LHCN-M2 (cell line): ENCODE measurements at regions not wholly inside any gene's neighbourhood (a gene's known extent, or its start where the extent isn't known, plus 50 kb on each side); places are given as distances from the start of the nearest gene placed in this dataset.
A peak's percentile ranks its signal among the peaks of the same experiment; 100 is the strongest.

Source experiments
- DNase-seq: peaks from one replicate; pipeline ENCODE4 v3.0.0-alpha.2; 2012; ENCODE audit warnings: low read depth

DNA sequence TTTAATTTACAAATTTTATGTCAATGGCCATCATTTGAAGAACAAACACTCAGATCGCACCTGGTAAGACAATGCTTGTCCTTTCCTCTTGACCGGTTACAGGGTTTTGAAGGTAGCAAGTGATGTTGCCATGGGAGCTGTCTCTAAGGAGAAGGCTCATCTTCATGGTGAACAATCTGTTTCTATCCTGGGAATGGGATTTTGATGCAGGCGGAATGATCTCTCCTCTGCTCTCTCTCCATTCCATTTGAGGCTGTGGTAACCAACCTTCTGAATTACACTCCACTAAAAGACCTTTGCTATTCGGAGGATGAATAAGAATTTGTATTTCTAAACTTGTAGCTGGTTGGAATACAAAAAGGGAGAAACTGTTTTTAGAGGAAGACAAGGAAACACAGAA, 57.9 kb upstream of the SLC5A9 start:
- DNase-seq = no peak

DNA sequence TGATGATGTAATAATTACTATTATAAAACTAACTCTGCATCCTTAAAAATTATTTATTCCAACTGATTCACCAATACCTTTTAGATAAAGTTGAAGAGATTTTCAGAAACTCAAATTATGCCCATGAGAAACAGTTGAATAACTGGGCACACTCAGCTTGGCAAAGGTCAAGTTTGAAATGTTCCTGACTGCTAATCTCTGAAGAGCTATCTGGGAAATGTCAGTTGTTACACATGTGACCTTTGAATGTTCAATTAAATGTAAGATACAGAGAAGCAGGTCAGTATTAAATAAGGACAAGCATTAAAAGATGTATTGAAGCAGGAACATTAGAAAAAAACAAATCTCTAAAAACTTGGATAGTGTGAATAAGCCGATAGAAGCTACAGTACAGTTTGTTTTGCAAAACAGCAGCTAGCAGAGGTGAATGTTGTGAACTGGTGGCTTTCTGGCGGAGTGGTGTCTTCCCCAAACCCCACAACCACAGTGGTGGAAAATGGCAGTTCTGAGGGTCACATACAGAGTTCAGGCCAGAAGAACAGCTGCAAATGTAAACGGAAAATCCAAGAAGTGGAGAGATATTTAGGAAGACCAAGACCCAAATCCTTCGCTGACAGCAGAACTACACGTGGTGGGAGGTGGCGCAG, 61.9 kb upstream of the SLC5A9 start:
- DNase-seq = no peak

DNA sequence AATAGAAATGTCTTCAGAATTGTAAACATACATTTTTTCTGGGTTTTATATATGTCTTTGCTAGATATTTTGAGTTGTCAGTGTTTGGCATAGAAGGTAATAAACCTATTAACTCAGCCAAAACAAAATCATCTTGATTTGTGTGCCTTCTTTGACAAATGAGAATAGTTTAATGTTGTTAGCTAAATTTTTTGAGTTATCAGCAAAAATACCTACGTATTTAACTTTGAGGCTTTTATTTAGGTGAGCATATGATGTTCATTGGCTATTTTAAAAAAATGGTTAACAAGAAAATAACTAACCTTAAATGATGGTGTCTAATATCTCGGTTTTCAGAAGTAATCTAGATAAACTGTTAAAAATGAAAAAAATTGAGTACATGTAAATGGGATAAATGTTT, 83.2 kb upstream of the SLC5A9 start:
- no peak for DNase-seq

DNA sequence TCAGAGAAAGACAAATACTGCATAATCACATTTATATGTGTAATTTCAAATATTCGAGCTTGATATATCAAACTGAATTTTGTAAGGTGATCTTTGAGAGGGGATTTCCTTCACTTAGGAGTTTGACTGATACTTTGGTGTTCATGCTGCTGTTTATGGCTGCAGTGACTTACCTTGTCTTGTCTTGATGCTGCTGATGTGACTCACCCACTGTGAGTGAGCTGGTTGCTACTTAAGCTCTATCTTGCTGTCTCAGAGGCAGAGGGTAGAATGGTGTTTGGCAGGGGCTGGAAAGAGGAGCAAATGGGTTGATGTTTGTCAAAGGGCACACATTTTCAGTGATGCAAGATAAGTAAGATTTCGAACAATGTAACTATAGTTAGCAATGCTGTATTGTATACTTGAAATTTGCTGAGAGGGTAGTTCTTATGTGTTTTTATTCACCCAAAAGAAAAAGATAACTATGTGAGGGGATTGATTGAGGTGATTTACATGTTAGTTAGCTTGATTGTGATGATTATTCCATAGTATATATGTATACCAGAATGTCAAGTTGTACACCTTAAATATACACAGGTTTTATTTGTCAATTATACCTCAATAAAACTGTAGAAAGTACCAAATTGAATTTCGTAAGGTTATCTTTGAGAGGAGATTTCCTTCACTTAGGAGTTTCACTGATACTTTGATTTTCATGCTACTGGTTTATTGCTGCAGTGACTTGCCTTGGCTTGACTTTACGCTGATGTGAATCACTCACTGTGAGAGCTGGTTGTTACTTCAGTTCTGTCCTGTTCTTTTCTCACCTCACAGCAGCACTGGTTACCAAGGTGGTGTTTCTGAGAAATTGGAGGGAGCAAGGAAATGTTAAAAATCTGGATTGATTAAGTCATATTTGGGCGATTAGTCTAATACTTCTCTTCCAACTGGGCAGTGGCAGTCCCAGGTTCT, 94.5 kb upstream of the SLC5A9 start:
- DNase-seq = no peak

DNA sequence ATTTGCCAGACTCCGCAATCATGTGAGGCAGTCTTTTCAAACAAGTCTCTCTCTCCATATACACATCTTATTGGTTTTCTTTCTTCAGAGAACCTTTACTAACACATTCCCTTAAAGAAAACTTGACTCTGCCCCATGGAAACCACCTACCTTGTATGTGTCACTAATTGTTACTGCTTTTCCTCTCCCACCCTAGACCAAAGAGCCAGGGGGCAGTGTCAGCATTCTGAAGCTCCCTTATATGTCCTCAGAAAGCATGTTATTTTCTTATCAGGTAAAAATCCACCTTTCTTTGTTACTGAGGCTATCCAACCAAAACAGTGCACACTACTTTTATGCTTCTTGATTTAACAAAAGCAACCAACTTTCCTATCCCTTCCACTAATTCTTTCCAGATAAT, 98.9 kb upstream of the SLC5A9 start:
- DNase-seq = no peak

DNA sequence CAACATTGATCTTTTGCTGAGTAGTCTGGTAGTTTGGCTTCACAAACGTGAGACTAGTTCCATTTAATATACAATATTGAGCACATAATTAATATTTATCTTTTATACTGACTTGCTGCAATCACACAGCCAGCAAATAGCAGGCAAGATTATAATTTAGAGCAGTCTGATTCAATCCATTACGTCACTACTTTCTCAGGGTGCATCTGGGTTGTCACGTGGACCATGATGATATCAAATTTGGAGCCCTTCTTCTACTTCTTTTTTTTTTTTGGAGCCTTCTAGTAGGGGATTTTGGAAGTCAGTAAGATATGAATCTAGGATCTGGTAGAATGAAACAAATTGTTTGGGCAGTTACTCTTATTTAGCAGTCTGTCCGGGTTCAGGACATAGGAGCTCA, 100.6 kb upstream of the SLC5A9 start:
- DNase-seq = no peak

DNA sequence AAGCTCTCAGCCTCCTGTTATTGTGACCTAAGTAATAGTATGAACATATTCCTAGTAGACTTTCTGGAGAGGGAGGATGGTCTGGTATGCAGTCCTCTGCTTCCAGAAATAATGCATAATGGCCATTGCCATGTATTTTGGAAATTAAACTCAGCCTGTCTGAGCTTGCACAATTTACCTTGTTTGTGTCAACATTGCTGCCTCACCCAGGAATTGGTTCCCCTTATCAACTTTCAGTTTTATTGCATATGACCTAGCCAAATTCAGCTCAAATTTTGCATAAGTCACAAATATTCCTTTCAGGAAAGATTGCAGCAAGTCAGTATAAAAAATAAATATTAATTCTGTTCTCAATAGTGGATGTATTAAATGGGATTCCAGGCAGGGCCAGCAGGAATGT, 101.9 kb upstream of the SLC5A9 start:
- DNase-seq = no peak

DNA sequence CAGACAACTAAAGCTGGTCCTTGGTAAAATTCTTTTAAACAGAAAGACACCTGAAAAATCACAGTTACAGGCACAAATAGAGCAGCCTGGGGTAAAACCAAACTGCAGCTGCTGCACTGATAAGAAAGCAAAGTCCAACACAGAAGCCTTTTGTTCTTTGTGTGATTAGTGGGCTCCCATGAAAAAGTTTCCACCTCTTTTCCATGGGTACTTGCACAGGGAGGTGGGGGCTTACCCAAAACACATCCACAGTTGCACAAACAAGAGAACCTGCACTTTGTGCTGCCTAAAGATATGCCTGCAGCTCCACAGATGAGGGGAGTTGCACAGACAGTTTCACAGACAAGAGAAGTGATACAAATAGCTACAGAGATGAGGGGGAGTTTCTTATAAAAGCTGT, 106.7 kb upstream of the SLC5A9 start:
- DNase-seq = no peak

DNA sequence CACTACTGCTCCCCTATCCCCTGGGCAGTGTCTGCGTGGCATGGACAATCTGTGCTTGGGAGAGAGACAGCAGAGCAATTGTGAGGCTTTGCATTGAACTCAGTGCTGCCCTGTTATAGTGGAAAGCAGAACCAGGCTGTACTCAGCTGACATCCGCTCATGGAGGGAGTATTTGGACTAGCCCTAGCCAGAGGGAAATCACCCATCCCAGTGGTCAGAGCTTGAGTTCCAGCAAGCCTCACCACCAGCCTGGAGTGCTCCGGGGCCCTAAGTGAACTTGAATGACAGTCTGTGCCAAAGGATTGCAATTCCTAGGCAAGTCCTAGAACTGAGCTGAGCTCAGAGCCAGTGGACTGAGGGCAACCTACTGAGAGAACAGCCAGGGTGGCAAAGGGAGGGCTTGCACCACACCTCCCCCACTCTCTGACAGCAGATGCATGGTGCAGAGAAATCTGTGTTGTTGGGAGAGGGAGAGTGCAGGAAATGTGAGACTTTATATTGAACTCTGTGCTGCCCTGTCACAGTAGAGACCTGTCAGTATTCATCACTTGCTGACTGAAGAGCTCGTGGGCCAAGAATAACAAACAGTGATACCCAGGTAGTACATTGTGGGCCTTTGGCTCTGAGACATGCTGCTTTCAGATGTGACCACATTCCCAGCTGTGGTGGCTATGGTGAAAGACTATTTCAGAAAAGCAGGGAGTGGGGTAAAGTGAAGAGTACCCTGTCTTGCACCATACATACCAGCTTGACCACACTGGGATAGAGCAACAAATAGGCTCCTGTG, 107.7 kb upstream of the SLC5A9 start:
- DNase-seq = peak; percentile 7

DNA sequence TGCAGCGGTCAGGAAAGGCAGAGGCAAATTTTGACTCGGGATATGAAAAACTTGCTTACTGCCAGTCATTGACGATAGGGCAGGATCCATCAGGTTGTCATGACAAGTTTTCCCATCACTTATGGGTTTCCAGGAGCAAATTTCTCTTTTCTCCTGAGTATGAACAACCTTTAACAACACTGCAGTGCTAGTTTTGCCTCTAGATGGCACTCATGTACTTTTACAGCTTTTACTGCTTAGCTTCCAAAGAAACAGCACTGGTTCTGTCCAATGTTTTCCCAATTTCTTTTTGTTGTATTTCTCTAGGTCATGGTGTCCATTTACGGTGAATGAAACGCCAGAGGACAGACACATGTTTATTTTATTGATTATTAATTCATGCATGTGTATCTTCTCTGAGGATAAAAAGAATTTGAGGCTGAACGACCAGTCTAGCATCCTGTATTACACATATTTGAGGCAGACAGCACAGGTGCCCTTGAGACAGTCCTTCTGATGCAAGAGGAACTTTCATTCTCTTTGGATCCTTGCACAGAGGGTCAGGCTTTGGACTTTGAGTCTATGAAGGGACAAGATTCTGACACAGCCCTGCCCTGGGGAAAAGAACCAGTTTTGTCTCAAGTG, 112.3 kb upstream of the TRABD2B start:
- DNase-seq = peak; percentile 56

DNA sequence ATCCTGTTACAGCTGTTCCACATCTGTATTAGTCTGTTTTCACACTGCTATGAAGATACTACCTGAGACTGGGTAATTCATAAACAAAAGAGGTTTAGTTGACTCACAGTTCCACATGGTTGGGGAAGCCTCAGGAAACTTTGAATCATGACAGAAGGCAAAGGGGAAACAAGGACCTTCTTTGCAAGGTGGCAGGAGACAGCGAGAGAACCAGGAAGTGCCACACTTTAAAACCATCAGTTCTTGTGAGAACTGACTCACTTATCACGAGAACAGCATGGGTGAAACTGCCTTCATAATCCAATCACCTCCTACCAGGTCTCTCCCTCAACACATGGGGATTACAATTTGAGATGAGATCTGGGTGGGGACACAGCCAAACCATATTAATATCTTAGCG, 110.3 kb upstream of the TRABD2B start:
- DNase-seq = no peak

DNA sequence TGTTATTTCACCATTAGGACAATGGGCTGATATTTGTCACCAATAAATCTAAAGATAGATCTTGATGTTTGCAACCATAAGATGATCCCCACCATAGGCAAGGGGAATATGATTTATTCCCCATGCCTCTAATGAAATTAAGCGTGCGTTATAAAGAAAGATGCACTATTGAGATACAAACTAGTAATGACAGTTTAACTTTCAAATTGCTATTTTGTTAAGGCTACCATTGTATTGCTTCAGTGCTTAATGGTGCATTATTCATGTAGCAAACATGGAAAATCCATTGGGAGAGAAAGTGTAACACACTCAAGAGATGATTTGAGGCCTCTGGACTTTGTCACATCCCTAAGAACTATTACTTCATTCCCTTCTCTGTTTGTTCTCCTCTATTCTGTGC, 108.9 kb upstream of the TRABD2B start:
- DNase-seq = no peak

DNA sequence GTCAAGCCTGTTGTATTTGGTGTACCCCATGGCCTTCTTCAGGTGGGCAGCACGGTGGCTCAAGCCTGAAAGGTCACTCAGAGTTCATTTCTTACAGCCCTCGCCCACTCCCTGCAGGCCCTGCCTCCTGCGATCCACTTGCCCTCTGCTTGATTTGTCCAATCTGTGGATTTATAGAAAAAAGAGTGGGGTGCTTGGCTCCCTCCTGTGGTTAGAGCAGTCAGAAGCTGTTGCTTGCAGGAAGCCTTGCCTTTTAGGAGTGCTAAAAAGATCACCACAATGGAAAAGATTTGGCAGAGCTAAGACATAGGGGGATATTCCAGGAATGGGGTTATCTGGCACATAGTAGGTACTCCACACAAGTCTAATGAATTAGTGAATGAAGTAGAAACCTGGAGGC, 108.0 kb upstream of the TRABD2B start:
- DNase-seq = no peak

DNA sequence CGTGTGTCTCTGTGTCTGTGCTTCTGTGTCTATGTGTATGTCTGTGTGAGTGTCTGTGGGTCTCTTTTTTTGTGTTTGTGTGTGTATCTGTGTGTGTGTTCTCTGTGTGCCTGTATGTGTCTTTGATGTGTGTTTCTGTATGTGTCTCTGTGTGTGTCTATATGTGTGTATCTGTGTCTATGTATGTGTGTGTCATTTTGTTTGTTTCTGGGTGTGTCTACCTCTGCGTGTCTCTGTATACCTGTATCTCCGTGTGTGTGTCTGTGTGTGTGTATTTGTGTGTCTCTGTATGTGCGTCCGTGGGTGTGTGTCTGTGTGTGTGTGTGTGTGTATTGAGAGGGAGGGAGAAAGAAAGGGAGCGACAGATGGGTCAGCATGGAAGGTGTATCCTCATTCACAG, 106.3 kb upstream of the TRABD2B start:
- no peak for DNase-seq

DNA sequence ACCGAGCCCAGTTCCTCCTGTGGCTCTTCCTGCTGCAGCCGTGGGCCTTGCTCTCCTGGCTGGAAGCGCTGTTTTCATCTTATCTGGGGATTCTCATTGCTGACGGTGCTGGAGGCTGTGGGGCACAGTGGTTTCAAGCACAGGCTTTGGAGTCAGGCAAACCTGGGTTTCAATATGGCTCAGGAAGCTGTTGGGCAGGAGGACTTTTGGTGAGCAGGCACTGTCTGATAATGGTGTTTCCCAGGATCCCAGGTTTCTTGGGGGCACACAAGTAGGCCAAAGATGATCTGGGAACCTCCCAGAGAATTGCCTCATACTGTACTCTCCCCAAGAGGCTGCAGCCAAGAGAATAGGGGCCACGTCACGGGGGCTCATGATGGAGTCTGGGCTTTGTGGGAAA, 105.6 kb upstream of the TRABD2B start:
- DNase-seq = no peak

DNA sequence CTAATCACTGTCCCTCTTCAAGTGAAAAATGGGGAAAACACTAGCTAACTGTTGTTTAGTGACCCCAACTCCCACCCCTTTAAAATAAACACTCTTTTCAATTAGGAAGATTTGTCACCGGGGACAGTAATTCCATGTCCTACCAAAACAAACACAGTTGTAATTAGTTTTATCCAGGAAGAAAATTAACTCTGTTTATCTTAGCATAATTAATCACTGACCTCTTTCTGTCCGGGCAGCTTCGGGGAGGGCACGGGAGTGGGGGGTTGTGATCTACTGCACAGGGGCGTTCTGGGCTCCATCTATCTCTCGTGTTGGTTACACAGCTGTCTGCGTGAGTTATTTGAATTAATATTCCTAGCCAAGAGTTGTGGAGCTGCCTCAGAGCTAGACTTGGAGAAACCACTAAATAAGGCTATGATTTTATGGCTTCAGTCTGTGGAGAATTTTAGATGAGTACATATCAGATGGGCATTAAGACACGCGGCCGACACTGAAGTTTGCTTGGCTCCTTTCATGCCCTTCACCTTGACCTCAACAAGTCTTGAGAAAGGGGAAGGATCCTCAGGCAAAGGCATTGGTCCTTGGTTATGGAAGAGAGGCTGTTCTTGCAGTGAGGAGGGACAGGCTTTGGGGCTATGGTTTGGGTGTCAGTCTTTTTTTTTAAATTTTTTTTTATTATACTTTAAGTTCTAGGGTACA, 102.0 kb upstream of the TRABD2B start:
- DNase-seq = no peak

DNA sequence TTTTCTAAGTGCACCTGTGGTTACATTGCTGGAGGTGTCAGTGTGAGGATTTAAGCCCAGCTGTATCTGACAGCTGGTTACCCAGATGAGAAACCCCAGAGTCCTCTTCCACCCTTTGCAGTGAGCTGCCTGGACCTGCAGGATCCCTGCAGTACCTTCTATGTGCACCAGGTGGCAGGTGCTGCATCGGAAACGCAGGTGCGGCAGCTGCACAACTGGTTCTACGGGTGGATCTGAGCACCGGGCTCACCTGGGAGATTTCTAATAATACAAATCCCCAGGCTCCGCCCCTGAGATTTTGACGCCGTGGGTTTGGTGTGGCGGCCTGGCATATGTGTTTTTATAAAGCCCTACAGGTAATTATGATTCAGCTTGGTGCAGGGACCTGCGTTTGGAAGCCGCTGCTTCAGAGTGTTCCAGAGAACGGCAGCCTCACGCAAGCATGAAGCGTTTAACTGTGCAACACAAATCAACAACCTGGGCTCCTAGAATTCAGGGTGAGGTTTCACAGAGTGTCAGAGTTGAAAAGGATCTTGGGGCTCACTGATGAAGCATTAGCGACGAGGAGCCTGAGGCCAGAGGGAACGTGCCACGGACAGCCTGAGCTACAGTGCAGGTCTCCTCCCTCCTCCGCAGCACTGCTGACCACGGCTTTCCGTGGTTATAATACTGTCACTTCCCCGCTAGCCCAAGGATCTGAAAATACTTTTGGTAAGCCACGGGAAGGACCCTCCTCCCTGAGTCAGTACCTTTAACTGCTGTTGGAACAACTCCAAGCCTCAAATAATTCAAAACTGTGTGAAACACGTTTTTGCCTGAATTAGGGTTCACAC, 96.7 kb upstream of the TRABD2B start:
- peak; percentile 31 for DNase-seq

DNA sequence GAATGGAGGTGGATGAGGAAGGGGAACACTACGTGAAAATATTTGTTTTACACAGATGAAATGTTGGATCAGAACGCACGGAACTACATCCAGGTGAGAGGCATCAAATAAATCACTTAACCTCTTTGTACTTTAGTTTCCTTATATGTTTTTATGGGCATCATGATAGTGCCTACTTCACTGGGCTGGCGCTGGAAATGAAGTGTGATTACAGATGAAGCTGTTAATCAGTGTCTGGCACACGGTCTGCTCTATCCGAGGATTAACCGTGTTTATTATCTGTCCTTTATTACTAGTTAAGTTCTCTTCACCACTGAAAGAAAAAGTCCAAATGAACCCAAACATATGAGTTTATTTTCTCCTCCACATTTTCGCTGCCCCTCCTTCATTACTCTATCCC, 96.0 kb upstream of the TRABD2B start:
- DNase-seq = no peak

DNA sequence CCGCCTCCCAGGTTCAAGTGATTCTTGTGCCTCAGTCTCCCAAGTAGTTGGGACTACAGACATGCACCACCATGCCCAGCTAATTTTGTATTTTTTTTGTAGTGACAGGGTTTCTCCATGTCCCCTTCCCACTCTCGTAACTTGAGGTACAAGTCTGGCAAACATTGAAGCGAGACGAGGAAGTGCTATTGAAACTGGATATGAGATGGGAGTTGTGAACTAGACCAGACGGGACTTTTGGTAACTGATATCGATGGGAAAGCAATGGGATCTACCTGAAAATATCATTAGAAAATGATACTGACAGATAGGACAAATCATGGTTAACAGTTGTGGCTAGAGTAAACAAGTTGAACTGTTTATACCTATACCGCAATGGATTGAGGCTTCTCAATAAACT, 95.2 kb upstream of the TRABD2B start:
- no peak for DNase-seq

DNA sequence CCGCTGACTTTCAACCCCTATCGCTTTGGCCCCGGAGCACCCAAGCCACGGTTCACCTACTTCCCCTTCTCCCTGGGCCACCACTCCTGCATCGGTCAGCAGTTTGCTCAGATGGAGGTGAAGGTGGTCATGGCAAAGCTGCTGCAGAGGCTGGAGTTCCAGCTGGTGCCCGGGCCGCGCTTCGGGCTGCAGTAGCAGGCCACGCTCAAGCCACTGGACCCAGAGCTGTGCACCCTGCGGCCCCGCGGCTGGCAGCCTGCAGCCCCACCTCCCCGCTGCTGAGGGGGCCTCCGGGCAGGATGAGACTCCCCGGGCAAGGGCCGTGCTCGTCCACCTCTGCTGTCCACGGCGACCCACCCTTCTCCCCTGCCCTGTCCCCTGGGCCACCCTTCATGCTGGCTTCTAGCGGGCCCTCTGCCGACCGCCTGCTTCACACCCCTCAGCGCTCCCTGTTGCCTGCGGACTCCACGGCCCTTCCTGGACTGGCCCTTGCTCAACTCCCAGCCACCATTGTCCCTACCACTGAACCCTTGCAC, 92.2 kb upstream of the TRABD2B start:
- DNase-seq = no peak
